GM23338 (cell line): ENCODE measurements at regions not wholly inside any gene's neighbourhood (a gene's known extent, or its start where the extent isn't known, plus 50 kb on each side); places are given as distances from the start of the nearest gene placed in this dataset.

Source experiments
- ATAC-seq: fragments of 200-7000 bp; cut with Tn5 transposase; 3 replicates; pipeline ENCODE4 v1.9.1; 2020
- DNase-seq: peaks from one replicate; pipeline ENCODE4 v3.0.0-alpha.2; 2015; ENCODE audit warnings: low spot score
- H2AFZ ChIP-seq: fragments of 200-600 bp; sonication (generic); 2 replicates; pipeline ENCODE4 v1.8.0; 2016; ENCODE audit warnings: antibody characterized with exemption, mild to moderate bottlenecking, moderate library complexity
- H3F3A ChIP-seq: fragments of 200-600 bp; sonication (generic); replicated peaks from 2 replicates; pipeline ENCODE4 v1.8.0; 2017; ENCODE audit warnings: antibody characterized with exemption, mixed run types, low read depth
- H3K27ac ChIP-seq: fragments of 200-600 bp; sonication (generic); 2 replicates; pipeline ENCODE4 v1.6.1; 2016; ENCODE audit warnings: low read depth
- H3K27me3 ChIP-seq: fragments of 200-600 bp; sonication (generic); 2 replicates; pipeline ENCODE4 v1.8.0; 2016; ENCODE audit warnings: mild to moderate bottlenecking, mixed run types, moderate library complexity; ENCODE audit not compliant: insufficient read depth
- H3K36me3 ChIP-seq: fragments of 200-600 bp; sonication (generic); 2 replicates; pipeline ENCODE4 v1.8.0; 2016; ENCODE audit warnings: mild to moderate bottlenecking; ENCODE audit not compliant: insufficient read depth
- H3K4me1 ChIP-seq: fragments of 200-600 bp; sonication (generic); 2 replicates; pipeline ENCODE4 v1.8.0; 2016; ENCODE audit warnings: mild to moderate bottlenecking, moderate library complexity; ENCODE audit not compliant: insufficient read depth
- H3K4me2 ChIP-seq: fragments of 200-600 bp; sonication (generic); 2 replicates; pipeline ENCODE4 v1.7.1; 2017; ENCODE audit warnings: mixed run types
- H3K4me3 ChIP-seq: fragments of 200-600 bp; sonication (generic); 2 replicates; pipeline ENCODE4 v1.6.1; 2016; ENCODE audit warnings: mixed run types
- H3K79me2 ChIP-seq: fragments of 200-600 bp; sonication (generic); replicated peaks from 2 replicates; pipeline ENCODE4 v1.8.0; 2017; ENCODE audit warnings: mild to moderate bottlenecking; ENCODE audit not compliant: insufficient read depth
- H3K9me2 ChIP-seq: fragments of 200-600 bp; sonication (generic); 2 replicates; pipeline ENCODE4 v1.8.0; 2017; ENCODE audit not compliant: insufficient read depth
- H4K20me1 ChIP-seq: fragments of 200-600 bp; sonication (generic); replicated peaks from 2 replicates; pipeline ENCODE4 v1.8.0; 2017; ENCODE audit warnings: mild to moderate bottlenecking; ENCODE audit not compliant: insufficient read depth
- H3K27ac Mint-ChIP-seq: 2 replicates; pipeline ENCODE4 v1.8.0; 2020; ENCODE audit warnings: inconsistent platforms, mild to moderate bottlenecking, moderate library complexity, mixed read lengths
- H3K27me3 Mint-ChIP-seq: 3 replicates; pipeline ENCODE4 v1.8.0; 2022; ENCODE audit warnings: low read depth, mild to moderate bottlenecking, moderate library complexity, mixed read lengths, inconsistent platforms; ENCODE audit not compliant: insufficient read depth, poor library complexity
- H3K36me3 Mint-ChIP-seq: 3 replicates; pipeline ENCODE4 v1.8.0; 2021; ENCODE audit warnings: low read depth, mild to moderate bottlenecking, inconsistent platforms, moderate library complexity, mixed read lengths
- H3K4me1 Mint-ChIP-seq: 3 replicates; pipeline ENCODE4 v1.8.0; 2020; ENCODE audit warnings: mild to moderate bottlenecking, inconsistent platforms, mixed read lengths
- H3K4me3 Mint-ChIP-seq: 3 replicates; pipeline ENCODE4 v1.8.0; 2021; ENCODE audit warnings: moderate library complexity, mild to moderate bottlenecking, inconsistent platforms, mixed read lengths
- H3K9me3 Mint-ChIP-seq: 3 replicates; pipeline ENCODE4 v1.8.0; 2020; ENCODE audit warnings: moderate library complexity, mild to moderate bottlenecking, inconsistent platforms, mixed read lengths
- CREB1 ChIP-seq: fragments of 250-450 bp; sonication (Bioruptor Pico); IDR thresholded peaks from 2 replicates; pipeline ENCODE4 v1.5.0; 2020; ENCODE audit warnings: low read depth, mild to moderate bottlenecking, moderate library complexity
- CTCF ChIP-seq, 2 experiments: fragments of 200-600 bp in 1 of 2; sonication (generic) in 1 of 2; conservative IDR thresholded peaks; 2 replicates each; pipeline versions ENCODE4 v1.5.1 to v1.6.1; 2016 to 2017; ENCODE audit warnings: antibody characterized with exemption in 2 of 2, low read depth in 2 of 2, mild to moderate bottlenecking in 2 of 2, moderate library complexity in 1 of 2
- ETS1 ChIP-seq: IDR thresholded peaks from 2 replicates; pipeline ENCODE4 v1.6.1; 2016; ENCODE audit warnings: antibody characterized with exemption
- EZH2 ChIP-seq: fragments of 200-600 bp; sonication (generic); IDR thresholded peaks from one replicate; pipeline ENCODE4 v1.8.0; 2017; ENCODE audit warnings: antibody characterized with exemption, mild to moderate bottlenecking, low read depth; ENCODE audit not compliant: unreplicated experiment
- EZH2phosphoT487 ChIP-seq: fragments of 200-600 bp; sonication (generic); IDR thresholded peaks from one replicate; pipeline ENCODE4 v1.8.1; 2018; ENCODE audit warnings: antibody characterized with exemption; ENCODE audit not compliant: unreplicated experiment
- JUNB ChIP-seq: IDR thresholded peaks from one replicate; pipeline ENCODE4 v1.6.1; 2016; ENCODE audit warnings: antibody characterized with exemption; ENCODE audit not compliant: unreplicated experiment
- NANOG ChIP-seq: IDR thresholded peaks from 2 replicates; pipeline ENCODE4 v1.6.1; 2016; ENCODE audit warnings: antibody characterized with exemption, borderline replicate concordance
- POLR2AphosphoS5 ChIP-seq: IDR thresholded peaks from 2 replicates; pipeline ENCODE4 v1.6.1; 2016; ENCODE audit warnings: antibody characterized with exemption, low read depth
- REST ChIP-seq: IDR thresholded peaks from one replicate; pipeline ENCODE4 v1.6.1; 2018; ENCODE audit warnings: antibody characterized with exemption; ENCODE audit not compliant: unreplicated experiment
- STAT1 ChIP-seq: IDR thresholded peaks from one replicate; pipeline ENCODE4 v1.6.1; 2016; ENCODE audit warnings: antibody characterized with exemption; ENCODE audit not compliant: unreplicated experiment
- ZNF114 ChIP-seq: fragments of 250-450 bp; sonication (Bioruptor Pico); IDR thresholded peaks from 2 replicates; pipeline ENCODE4 v1.5.0; 2020; ENCODE audit warnings: mild to moderate bottlenecking, moderate library complexity
- ZNF331 ChIP-seq: fragments of 250-450 bp; sonication (Bioruptor Pico); IDR thresholded peaks from 2 replicates; pipeline ENCODE4 v1.5.0; 2020; ENCODE audit warnings: low read depth, mild to moderate bottlenecking, moderate library complexity
- ZNF462 ChIP-seq: fragments of 250-450 bp; sonication (Bioruptor Pico); IDR thresholded peaks from 2 replicates; pipeline ENCODE4 v1.5.0; 2020; ENCODE audit warnings: mild to moderate bottlenecking, moderate library complexity

- TF ChIP-seq ZNF114 (CRISPR knock-in tag) = no peak
- no peak for TF ChIP-seq CTCF (conservative IDR thresholded peaks at IDR 0.05; ENCODE audit: low read depth in 2 of 2)
- TF ChIP-seq EZH2phosphoT487 = no peak
- no peak for TF ChIP-seq ZNF331 (CRISPR knock-in tag)
- no peak for TF ChIP-seq POLR2AphosphoS5
- TF ChIP-seq CREB1 (CRISPR knock-in tag) = no peak
- TF ChIP-seq JUNB = no peak
- no peak for TF ChIP-seq STAT1
- no peak for TF ChIP-seq ZNF462
- no peak for TF ChIP-seq EZH2
- no peak for TF ChIP-seq ETS1
- no peak for TF ChIP-seq REST
- TF ChIP-seq NANOG = no peak
- Histone ChIP-seq H3K9me2 (no peaks in the 10 kb centered on the region), H3K4me3 (no peak overlapping the region), H4K20me1 (no peaks in the 10 kb centered on the region), H2AFZ (no peak overlapping the region), H3F3A (no peaks in the 10 kb centered on the region), H3K4me2 (no peak overlapping the region), H3K4me1 (no peaks in the 10 kb centered on the region), H3K27ac (no peak overlapping the region), H3K27me3 (no peaks in the 10 kb centered on the region), H3K79me2 (no peaks in the 10 kb centered on the region), H3K36me3 (no peaks in the 10 kb centered on the region)
- H3K27me3 Mint-ChIP-seq = no peaks in the 10 kb centered on the region
- no peaks in the 10 kb centered on the region for H3K9me3 Mint-ChIP-seq
- H3K36me3 Mint-ChIP-seq = no peaks in the 10 kb centered on the region
- H3K27ac Mint-ChIP-seq = no peak overlapping the region
- H3K4me3 Mint-ChIP-seq = no peak overlapping the region
- ATAC-seq = no peak
- no peaks in the 10 kb centered on the region for H3K4me1 Mint-ChIP-seq
- DNase-seq = no peak
These were observed 117.3 kb upstream of the ARID2 start for GRCh38 chr12:45612044-45612794.
